ENCODE measurements at regions not wholly inside any gene's neighbourhood (a gene's known extent, or its start where the extent isn't known, plus 50 kb on each side); places are given as distances from the start of the nearest gene placed in this dataset.

DNA sequence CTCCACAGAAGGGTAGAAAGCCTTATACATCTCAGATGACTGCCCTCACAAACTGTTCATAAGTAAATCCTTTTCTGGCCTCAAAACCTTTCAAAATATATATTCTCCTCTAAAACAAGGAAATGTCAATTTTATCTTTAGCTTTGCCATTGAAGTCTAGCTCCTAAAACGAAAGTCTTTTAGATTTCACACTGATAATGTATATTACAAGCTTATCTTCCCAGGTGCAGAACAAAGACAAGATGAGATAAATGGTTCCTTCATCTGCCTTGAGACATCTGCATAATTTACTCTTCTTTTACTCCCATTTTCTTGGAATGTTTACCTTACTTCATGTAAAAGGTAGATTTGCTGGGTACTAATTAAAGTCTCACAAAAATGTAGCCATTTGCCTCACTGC lies 257.1 kb downstream of the SYT10 start:
- TF ChIP-seq, protein P1, sequence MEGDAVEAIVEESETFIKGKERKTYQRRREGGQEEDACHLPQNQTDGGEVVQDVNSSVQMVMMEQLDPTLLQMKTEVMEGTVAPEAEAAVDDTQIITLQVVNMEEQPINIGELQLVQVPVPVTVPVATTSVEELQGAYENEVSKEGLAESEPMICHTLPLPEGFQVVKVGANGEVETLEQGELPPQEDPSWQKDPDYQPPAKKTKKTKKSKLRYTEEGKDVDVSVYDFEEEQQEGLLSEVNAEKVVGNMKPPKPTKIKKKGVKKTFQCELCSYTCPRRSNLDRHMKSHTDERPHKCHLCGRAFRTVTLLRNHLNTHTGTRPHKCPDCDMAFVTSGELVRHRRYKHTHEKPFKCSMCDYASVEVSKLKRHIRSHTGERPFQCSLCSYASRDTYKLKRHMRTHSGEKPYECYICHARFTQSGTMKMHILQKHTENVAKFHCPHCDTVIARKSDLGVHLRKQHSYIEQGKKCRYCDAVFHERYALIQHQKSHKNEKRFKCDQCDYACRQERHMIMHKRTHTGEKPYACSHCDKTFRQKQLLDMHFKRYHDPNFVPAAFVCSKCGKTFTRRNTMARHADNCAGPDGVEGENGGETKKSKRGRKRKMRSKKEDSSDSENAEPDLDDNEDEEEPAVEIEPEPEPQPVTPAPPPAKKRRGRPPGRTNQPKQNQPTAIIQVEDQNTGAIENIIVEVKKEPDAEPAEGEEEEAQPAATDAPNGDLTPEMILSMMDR (IDR thresholded peaks at IDR 0.05): no peak
- TF ChIP-seq POLR2A (IDR thresholded peaks at IDR 0.05): no peak
